ENCODE measurements at regions not wholly inside any gene's neighbourhood (a gene's known extent, or its start where the extent isn't known, plus 50 kb on each side); places are given as distances from the start of the nearest gene placed in this dataset.

DNA sequence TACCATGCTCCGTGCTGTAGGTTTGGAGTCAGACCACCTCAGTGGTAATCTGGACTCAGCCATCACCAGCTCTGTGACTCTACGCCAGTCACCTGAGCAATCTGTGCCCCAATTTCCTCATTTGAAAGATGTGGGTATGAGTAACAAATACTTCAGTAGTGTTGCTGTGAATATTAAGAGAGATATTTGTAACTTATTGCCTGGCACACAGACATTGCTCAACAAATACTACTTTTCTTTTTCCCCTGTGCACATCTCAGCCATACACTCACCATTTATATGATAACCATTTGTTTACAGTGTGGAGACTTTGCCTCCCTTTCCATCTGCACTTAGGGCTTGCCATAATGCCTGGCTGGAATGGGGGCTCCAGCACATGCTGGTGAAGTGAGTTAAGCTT, 89.7 kb upstream of the CLPB start:
- Histone ChIP-seq H3K79me1 (ENCODE audit: low read depth in 1 of 2, low read length in 2 of 2) (no peaks in the 10 kb centered on the region), H3K9ac (ENCODE audit: low read depth, low read length) (no peak overlapping the region), H2BK120ac (ENCODE audit: low read depth, low read length) (no peak overlapping the region), H3K27me3 (ENCODE audit: control insufficient read depth, insufficient read depth, low read length) (peaks cover 38% of the 10 kb centered on the region), H3K14ac (replicated peaks; ENCODE audit: low read depth, low read length) (no peak overlapping the region), H2AK5ac (ENCODE audit: low read depth, low read length) (no peak overlapping the region), H2BK15ac (ENCODE audit: low read depth, low read length) (no peak overlapping the region), H3K36me3 (ENCODE audit: control insufficient read depth, insufficient read depth, low read length) (no peaks in the 10 kb centered on the region), H3K9me3 (ENCODE audit: control insufficient read depth, insufficient read depth, low read length) (no peaks in the 10 kb centered on the region), H4K91ac (ENCODE audit: insufficient read depth, low read depth, low read length) (no peak overlapping the region), H2AFZ (replicated peaks; ENCODE audit: low read length, poor library complexity) (no peak overlapping the region), H4K8ac (ENCODE audit: low read depth in 2 of 2, low read length in 2 of 2) (no peak overlapping the region), H3K23ac (ENCODE audit: low read depth, low read length) (no peak overlapping the region), H2BK20ac (ENCODE audit: low read depth, low read length) (no peak overlapping the region), H3K4me2 (ENCODE audit: low read depth, low read length) (no peak overlapping the region), H3K4me3 (ENCODE audit: insufficient read depth, low read depth, low read length) (no peak overlapping the region), H2AK9ac (replicated peaks; ENCODE audit: low read depth, low read length, poor library complexity) (no peak overlapping the region), H3K9me1 (ENCODE audit: insufficient read depth, low read length) (no peaks in the 10 kb centered on the region), H3K18ac (ENCODE audit: low read depth, low read length) (no peak overlapping the region), H3K56ac (ENCODE audit: extremely low read depth, insufficient read depth, low read length) (no peak overlapping the region), H3K4ac (ENCODE audit: low read depth, low read length) (no peak overlapping the region), H3K27ac (ENCODE audit: insufficient read depth, low read length) (no peak overlapping the region), H3K4me1 (ENCODE audit: control insufficient read depth, insufficient read depth, low read length) (no peaks in the 10 kb centered on the region), H2BK5ac (ENCODE audit: low read depth, low read length, poor library complexity, severe bottlenecking) (no peak overlapping the region), H4K5ac (ENCODE audit: low read depth, low read length) (no peak overlapping the region), H4K20me1 (ENCODE audit: insufficient read depth, low read length) (no peaks in the 10 kb centered on the region)
- ATAC-seq (ENCODE audit: low read depth) (no peak), DNase-seq (no peak)
- in situ Hi-C loops (cut with MboI; ENCODE audit: low sequenced_read_pairs): no loop called here
- intact Hi-C loops (cut with micrococcal nuclease): no loop called here
- CTCF ChIA-PET: no interaction called here
- POLR2A ChIA-PET (ENCODE audit: unreplicated experiment): no interaction called here
- no TSS peak for BruUV-seq (replicated peaks)
- no CpG with 5 or more reads among the region's 2 CpGs for WGBS, 2 experiments (ENCODE audit: extremely low coverage in 2 of 2, insufficient read length in 1 of 2)
- TF ChIP-seq CEBPB (IDR thresholded peaks at IDR 0.05; ENCODE audit: low read depth, low read length): no peak
- no peak for TF ChIP-seq NFE2L2 (IDR thresholded peaks at IDR 0.05; ENCODE audit: low read depth, low read length)
- TF ChIP-seq MAZ (IDR thresholded peaks at IDR 0.05; ENCODE audit: borderline replicate concordance, low read depth, low read length): no peak
- no peak for TF ChIP-seq RCOR1 (IDR thresholded peaks at IDR 0.05; ENCODE audit: insufficient replicate concordance, low read length)
- TF ChIP-seq RFX5 (IDR thresholded peaks at IDR 0.05; ENCODE audit: low read depth, low read length): no peak
- no peak for TF ChIP-seq CHD1 (IDR thresholded peaks at IDR 0.05; ENCODE audit: low read depth, low read length)
- no peak for TF ChIP-seq CTCF (conservative IDR thresholded peaks at IDR 0.05; ENCODE audit: low read depth, low read length)
- no peak for TF ChIP-seq MAFK (IDR thresholded peaks at IDR 0.05; ENCODE audit: low read depth, low read length)
- no peak for TF ChIP-seq MXI1 (IDR thresholded peaks at IDR 0.05; ENCODE audit: borderline replicate concordance, low read depth, low read length)
- dilution Hi-C loops (cut with HindIII; ENCODE audit: low sequenced_read_pairs, unreplicated experiment): no loop called here

Data from IMR-90 (cell line).